Upper lobe of left lung (tissue), 6 donors: ENCODE measurements at regions not wholly inside any gene's neighbourhood (a gene's known extent, or its start where the extent isn't known, plus 50 kb on each side); places are given as distances from the start of the nearest gene placed in this dataset.

Source experiments
- ATAC-seq, 2 donors: fragments of 200-7000 bp; cut with Tn5 transposase; one replicate each; pipeline ENCODE4 v1.9.1; 2022; ENCODE audit warnings: mild to moderate bottlenecking in 2 of 2, moderate library complexity in 2 of 2; ENCODE audit not compliant: low FRiP score in 2 of 2
- DNase-seq, 2 donors: peaks; one replicate each; pipeline ENCODE4 v3.0.0-alpha.2; 2019 to 2020
- H3K27ac ChIP-seq, 4 donors: fragments of 200-600 bp; sonication (generic); one replicate each; pipeline ENCODE4 v1.5.1; 2016 to 2019
- H3K27me3 ChIP-seq, 4 donors: fragments of 200-600 bp; sonication (generic); one replicate each; pipeline ENCODE4 v1.5.1; 2017 to 2019
- H3K36me3 ChIP-seq, 4 donors: fragments of 200-600 bp; sonication (generic); one replicate each; pipeline ENCODE4 v1.5.1; 2016 to 2019
- H3K4me1 ChIP-seq, 4 donors: fragments of 200-600 bp; sonication (generic); one replicate each; pipeline ENCODE4 v1.5.1; 2018 to 2019
- H3K4me3 ChIP-seq, 4 donors: fragments of 200-600 bp; sonication (generic); one replicate each; pipeline ENCODE4 v1.5.1; 2017 to 2019; ENCODE audit warnings: mild to moderate bottlenecking in 2 of 4, moderate library complexity in 1 of 4
- H3K9me3 ChIP-seq, 4 donors: fragments of 200-600 bp; sonication (generic); one replicate each; pipeline ENCODE4 v1.5.1; 2018 to 2019
- CTCF ChIP-seq, 6 experiments: fragments of 450-650 bp in 4 of 6; fragments of 200-600 bp in 2 of 6; sonication (generic) in 2 of 6; IDR thresholded peaks; one replicate each; pipeline ENCODE4 v1.5.1; 2016 to 2019; ENCODE audit warnings: antibody characterized with exemption in 6 of 6
- EP300 ChIP-seq, 4 donors: sonication (generic); formaldehyde crosslinking; IDR thresholded peaks; one replicate each; pipeline ENCODE4 v1.5.1; 2017; ENCODE audit warnings: antibody characterized with exemption in 4 of 4, control low read depth in 2 of 4
- POLR2A ChIP-seq, 4 donors: fragments of 450-650 bp; IDR thresholded peaks; one replicate each; pipeline ENCODE4 v1.5.1; 2016 to 2017; ENCODE audit warnings: antibody characterized with exemption in 4 of 4, mild to moderate bottlenecking in 2 of 4
- POLR2AphosphoS5 ChIP-seq, 2 donors: sonication (generic); formaldehyde crosslinking; IDR thresholded peaks; one replicate each; pipeline ENCODE4 v1.5.1; 2017; ENCODE audit warnings: antibody characterized with exemption in 2 of 2
- WGBS, 2 donors: methylation state at CpG; one replicate each; pipeline ENCODE4 v1.1.5; 2017 to 2018; 5-methylcytosine and 5-hydroxymethylcytosine counted together
- donor health status: DM: no; HTN: no; CAD: no; lungs with moderate emphysema.
- donor health status: DM: no; HTN: yes; CAD: no; lungs with severe emphysema.

GRCh38 chr1:38670544-38671122 lies 188.9 kb downstream of the RRAGC start:
- H3K27me3 ChIP-seq, result no peaks in the 10 kb centered on the region
- H3K4me3 ChIP-seq, result no peak overlapping the region
- DNase-seq, result no peak
- H3K4me1 ChIP-seq, result no peaks in the 10 kb centered on the region
- peaks cover 0 to 4% (median 0%) of the 10 kb centered on the region in 4 donors for H3K9me3 ChIP-seq
- H3K27ac ChIP-seq, result no peak overlapping the region
- ATAC-seq, result peak in 1 of 2 donors; percentile 38
- WGBS, 2 donors, result 79 to 84% methylated on average over 4 of the region's 4 CpGs
- TF ChIP-seq POLR2AphosphoS5 (IDR thresholded peaks at IDR 0.05), result no peak
- no peak for TF ChIP-seq EP300 (IDR thresholded peaks at IDR 0.05)
- no peak for TF ChIP-seq POLR2A (IDR thresholded peaks at IDR 0.05)
- no peak for TF ChIP-seq CTCF (IDR thresholded peaks at IDR 0.05)
- no peaks in the 10 kb centered on the region for H3K36me3 ChIP-seq

DNA sequence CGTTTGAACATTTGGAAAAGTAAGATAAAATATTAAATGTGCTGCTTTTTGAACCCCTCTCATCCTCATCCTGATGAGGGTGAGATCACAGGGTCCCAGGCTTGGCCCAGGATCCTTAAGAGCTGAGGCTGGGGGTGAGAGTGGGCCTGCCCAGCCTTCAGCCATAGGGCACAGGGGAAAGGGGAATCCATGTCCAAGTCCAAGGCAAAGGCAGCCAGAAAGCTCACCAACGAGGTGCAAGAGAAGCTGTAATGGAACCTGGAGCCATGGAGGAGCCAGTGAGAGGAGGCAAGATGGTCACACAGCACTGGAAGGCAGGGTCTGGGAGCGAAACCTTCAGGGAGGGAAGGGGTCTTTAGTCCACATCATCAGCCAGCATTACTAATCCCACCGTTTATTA lies 191.9 kb downstream of the RRAGC start:
- no peaks in the 10 kb centered on the region for H3K36me3 ChIP-seq
- 45 to 60% methylated on average over 4 of the region's 4 CpGs for WGBS, 2 donors
- TF ChIP-seq EP300 (IDR thresholded peaks at IDR 0.05), result no peak
- no peak for TF ChIP-seq CTCF (IDR thresholded peaks at IDR 0.05)
- no peak for TF ChIP-seq POLR2A (IDR thresholded peaks at IDR 0.05)
- no peak for TF ChIP-seq POLR2AphosphoS5 (IDR thresholded peaks at IDR 0.05)
- H3K4me1 ChIP-seq, result no peaks in the 10 kb centered on the region
- ATAC-seq, result no peak
- no peak overlapping the region for H3K27ac ChIP-seq
- peaks cover 0 to 5% (median 0%) of the 10 kb centered on the region in 4 donors for H3K9me3 ChIP-seq
- H3K4me3 ChIP-seq, result no peak overlapping the region
- no peak for DNase-seq
- H3K27me3 ChIP-seq, result no peaks in the 10 kb centered on the region

GRCh38 chr1:38662126-38662525 lies 197.4 kb downstream of the RRAGC start:
- no peak for ATAC-seq
- DNase-seq, result no peak
- Histone ChIP-seq H3K36me3 (no peaks in the 10 kb centered on the region), H3K27me3 (no peaks in the 10 kb centered on the region), H3K4me3 (no peak overlapping the region), H3K27ac (no peak overlapping the region), H3K4me1 (no peaks in the 10 kb centered on the region), H3K9me3 (peaks cover 0 to 9% (median 3%) of the 10 kb centered on the region in 4 donors)
- TF ChIP-seq CTCF (IDR thresholded peaks at IDR 0.05) (no peak), POLR2AphosphoS5 (IDR thresholded peaks at IDR 0.05) (no peak), EP300 (IDR thresholded peaks at IDR 0.05) (no peak), POLR2A (IDR thresholded peaks at IDR 0.05) (no peak)
- 75 to 77% methylated on average over 7 of the region's 7 CpGs for WGBS, 2 donors

DNA sequence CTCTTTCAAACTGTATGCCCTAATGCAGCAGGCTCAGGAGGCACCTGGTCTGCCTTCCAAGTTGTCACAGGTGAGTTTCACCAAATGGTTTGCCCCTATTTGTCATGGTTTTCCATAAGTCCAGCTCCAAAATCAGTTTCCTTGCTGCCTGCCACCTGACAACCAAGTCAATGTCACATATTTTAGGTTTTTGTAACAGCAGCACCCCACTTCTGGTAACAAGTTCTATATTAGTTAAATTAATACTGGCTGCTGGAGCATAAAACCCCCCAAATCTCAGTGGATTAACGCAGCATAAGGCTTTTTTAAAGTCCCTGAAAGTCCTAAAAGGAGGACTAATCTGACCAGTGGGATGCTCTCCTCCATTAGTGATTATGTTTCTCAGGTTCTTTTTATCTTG lies 200.7 kb downstream of the RRAGC start:
- H3K9me3 ChIP-seq, result peaks cover 0 to 6% (median 2%) of the 10 kb centered on the region in 4 donors
- H3K27ac ChIP-seq, result no peak overlapping the region
- ATAC-seq (no peak), DNase-seq (no peak)
- H3K4me3 ChIP-seq, result no peak overlapping the region
- no peaks in the 10 kb centered on the region for H3K36me3 ChIP-seq
- H3K27me3 ChIP-seq, result no peaks in the 10 kb centered on the region
- TF ChIP-seq EP300 (IDR thresholded peaks at IDR 0.05), result no peak
- no peak for TF ChIP-seq CTCF (IDR thresholded peaks at IDR 0.05)
- no peak for TF ChIP-seq POLR2AphosphoS5 (IDR thresholded peaks at IDR 0.05)
- TF ChIP-seq POLR2A (IDR thresholded peaks at IDR 0.05), result no peak
- 66 to 90% methylated on average over 1 of the region's 1 CpG for WGBS, 2 donors
- H3K4me1 ChIP-seq, result no peaks in the 10 kb centered on the region

DNA sequence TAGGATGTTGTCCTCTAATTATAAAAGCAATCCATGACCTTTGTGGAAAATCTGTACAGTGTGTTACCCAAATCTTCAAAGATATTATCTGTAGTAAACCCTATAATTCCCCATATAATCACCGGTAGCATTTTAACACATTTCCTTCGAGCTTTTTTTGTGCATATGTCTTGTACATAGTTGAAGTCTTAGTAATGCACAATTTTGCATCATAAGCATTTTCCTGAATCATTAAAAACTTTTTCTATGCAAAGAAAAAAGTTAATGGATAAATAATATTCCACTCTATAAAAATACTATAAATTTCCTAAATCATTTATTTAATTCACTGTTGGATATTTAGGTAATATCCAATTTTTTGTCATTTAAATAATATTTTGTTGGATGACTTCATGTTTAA lies 201.7 kb downstream of the RRAGC start:
- ATAC-seq, result no peak
- no peak for DNase-seq
- H3K9me3 ChIP-seq, result peaks cover 0 to 6% (median 2%) of the 10 kb centered on the region in 4 donors
- WGBS, 2 donors, result 94 to 95% methylated on average over 2 of the region's 2 CpGs
- H3K4me1 ChIP-seq, result no peaks in the 10 kb centered on the region
- TF ChIP-seq POLR2A (IDR thresholded peaks at IDR 0.05) (no peak), POLR2AphosphoS5 (IDR thresholded peaks at IDR 0.05) (no peak), EP300 (IDR thresholded peaks at IDR 0.05) (no peak), CTCF (IDR thresholded peaks at IDR 0.05) (no peak)
- no peaks in the 10 kb centered on the region for H3K27me3 ChIP-seq
- no peak overlapping the region for H3K4me3 ChIP-seq
- H3K36me3 ChIP-seq, result no peaks in the 10 kb centered on the region
- no peak overlapping the region for H3K27ac ChIP-seq
